Adrenal gland (tissue), 9 donors: ENCODE measurements at regions not wholly inside any gene's neighbourhood (a gene's known extent, or its start where the extent isn't known, plus 50 kb on each side); places are given as distances from the start of the nearest gene placed in this dataset.

ENCODE experiments used
- DNase-seq, 7 donors: peaks; one replicate each; pipeline ENCODE4 v3.0.0-alpha.2; 2019 to 2020
- H3K27ac ChIP-seq, 5 donors: fragments of 200-600 bp; sonication (generic) in 4 of 5; 1 replicate in 3 of 5; 2 replicates in 2 of 5; pipeline versions ENCODE4 v1.5.1 to v1.8.0; 2016 to 2020; ENCODE audit warnings: mild to moderate bottlenecking in 1 of 5
- H3K27me3 ChIP-seq: fragments of 200-600 bp; 2 replicates; pipeline ENCODE4 v1.8.0; 2021
- H3K36me3 ChIP-seq, 2 donors: fragments of 200-600 bp; replicated peaks in 1 of 2; 1 replicate in 1 of 2; 2 replicates in 1 of 2; pipeline versions ENCODE4 v1.5.1 to v1.8.0; 2018 to 2022
- H3K4me1 ChIP-seq, 2 donors: fragments of 200-600 bp; replicated peaks in 1 of 2; 1 replicate in 1 of 2; 2 replicates in 1 of 2; pipeline versions ENCODE4 v1.5.1 to v1.8.0; 2018 to 2021
- H3K4me3 ChIP-seq, 4 donors: fragments of 200-600 bp; sonication (generic) in 3 of 4; one replicate each; pipeline ENCODE4 v1.5.1; 2016 to 2018
- H3K9me3 ChIP-seq, 3 donors: fragments of 200-600 bp; sonication (generic) in 1 of 3; replicated peaks in 1 of 3; 1 replicate in 2 of 3; 2 replicates in 1 of 3; pipeline versions ENCODE4 v1.5.1 to v1.8.0; 2016 to 2021
- POLR2A ChIP-seq, 2 donors: fragments of 450-650 bp; IDR thresholded peaks; one replicate each; pipeline ENCODE4 v1.6.1; 2017; ENCODE audit warnings: antibody characterized with exemption in 2 of 2, mild to moderate bottlenecking in 2 of 2, moderate library complexity in 1 of 2
- WGBS, 4 donors: extraction: QIAGEN DNeasy Blood & Tissue Kit in 2 of 4; methylation state at CpG; one replicate each; pipeline versions ENCODE4 v1.1.5 to v1.1.7; 2013 to 2017; 5-methylcytosine and 5-hydroxymethylcytosine counted together
- intact Hi-C, 2 donors: fragments of 100-400 bp; cut with DNase I; formaldehyde crosslinking; loops; one replicate each; pipeline versions ENCODE4 v1.14.1 to v1.15.0; 2022 to 2023
- TF ChIP-seq, protein P1 (sequence below), 6 experiments: fragments of 450-650 bp in 4 of 6; fragments of 200-600 bp in 2 of 6; sonication (generic) in 1 of 6; IDR thresholded peaks; 1 replicate in 5 of 6; 2 replicates in 1 of 6; pipeline versions ENCODE4 v1.5.1 to v1.8.0; 2016 to 2021; ENCODE audit warnings: antibody characterized with exemption in 6 of 6, mild to moderate bottlenecking in 2 of 6, moderate library complexity in 1 of 6
- donor health status: healthy with polysubstance abuse.
- donor health status: Bipolar disorder and iron deficiency.
- donor health status: DM: yes; HTN: yes; CAD: no.
- donor health status: DM: no; HTN: no; CAD: no.
- donor health status: DM: no; HTN: no; CAD: no.

DNA sequence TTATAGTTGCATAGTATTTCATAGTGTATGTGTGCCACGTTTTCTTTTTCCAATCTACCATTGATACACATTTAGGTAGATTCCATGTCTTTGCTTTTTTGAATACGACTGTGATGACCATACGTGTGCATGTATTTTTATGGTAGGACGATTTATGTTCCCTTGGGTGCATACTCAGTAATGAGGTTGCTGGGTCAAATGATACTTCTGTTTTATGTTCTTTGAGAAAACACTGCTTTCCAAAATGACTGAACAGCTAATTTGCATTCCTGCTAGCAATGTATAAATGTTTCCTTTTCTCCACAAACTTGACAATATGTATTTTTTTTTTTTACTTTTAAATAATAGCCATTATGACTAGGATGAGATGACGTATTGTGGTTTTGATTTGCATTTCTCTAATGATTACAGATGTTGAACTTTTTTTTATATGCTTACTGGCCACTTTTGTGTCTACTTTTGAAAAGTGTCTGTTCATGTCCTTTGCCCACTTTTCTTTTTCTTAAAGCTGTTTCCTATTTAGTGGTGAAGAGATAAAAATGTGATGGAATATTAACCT, 969.5 kb upstream of the NDST4 start:
- H3K36me3 ChIP-seq: no peaks in the 10 kb centered on the region
- no peak for DNase-seq
- 64 to 75% (median 74%) methylated on average over 5 of the region's 5 CpGs for WGBS, 4 donors
- H3K27me3 ChIP-seq: no peaks in the 10 kb centered on the region
- H3K9me3 ChIP-seq: no peaks in the 10 kb centered on the region
- intact Hi-C loops: no loop called here
- TF ChIP-seq, protein P1, sequence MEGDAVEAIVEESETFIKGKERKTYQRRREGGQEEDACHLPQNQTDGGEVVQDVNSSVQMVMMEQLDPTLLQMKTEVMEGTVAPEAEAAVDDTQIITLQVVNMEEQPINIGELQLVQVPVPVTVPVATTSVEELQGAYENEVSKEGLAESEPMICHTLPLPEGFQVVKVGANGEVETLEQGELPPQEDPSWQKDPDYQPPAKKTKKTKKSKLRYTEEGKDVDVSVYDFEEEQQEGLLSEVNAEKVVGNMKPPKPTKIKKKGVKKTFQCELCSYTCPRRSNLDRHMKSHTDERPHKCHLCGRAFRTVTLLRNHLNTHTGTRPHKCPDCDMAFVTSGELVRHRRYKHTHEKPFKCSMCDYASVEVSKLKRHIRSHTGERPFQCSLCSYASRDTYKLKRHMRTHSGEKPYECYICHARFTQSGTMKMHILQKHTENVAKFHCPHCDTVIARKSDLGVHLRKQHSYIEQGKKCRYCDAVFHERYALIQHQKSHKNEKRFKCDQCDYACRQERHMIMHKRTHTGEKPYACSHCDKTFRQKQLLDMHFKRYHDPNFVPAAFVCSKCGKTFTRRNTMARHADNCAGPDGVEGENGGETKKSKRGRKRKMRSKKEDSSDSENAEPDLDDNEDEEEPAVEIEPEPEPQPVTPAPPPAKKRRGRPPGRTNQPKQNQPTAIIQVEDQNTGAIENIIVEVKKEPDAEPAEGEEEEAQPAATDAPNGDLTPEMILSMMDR (IDR thresholded peaks at IDR 0.05): no peak
- TF ChIP-seq POLR2A (IDR thresholded peaks at IDR 0.05): no peak
- no peak overlapping the region for H3K4me3 ChIP-seq
- H3K4me1 ChIP-seq: no peaks in the 10 kb centered on the region
- H3K27ac ChIP-seq: no peak overlapping the region

DNA sequence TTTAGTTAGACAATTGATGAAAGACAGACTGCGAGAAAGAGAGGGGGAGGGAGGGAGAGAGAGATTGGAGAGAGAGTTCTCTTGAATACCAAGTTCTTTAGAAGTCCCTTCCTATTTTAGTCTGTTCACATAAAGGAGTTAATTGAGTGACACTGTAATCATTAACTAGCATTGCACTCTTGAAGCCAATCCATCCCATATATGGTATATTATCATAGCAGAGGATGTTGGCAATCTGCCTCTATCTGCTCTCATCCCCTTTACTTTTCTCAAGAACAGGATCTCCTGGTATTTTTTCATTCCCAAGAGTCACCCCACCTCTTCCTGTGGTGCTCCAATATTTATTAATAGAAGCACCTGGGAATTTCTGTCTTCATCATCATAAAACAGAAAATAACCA, 959.6 kb upstream of the NDST4 start:
- H3K4me3 ChIP-seq: no peak overlapping the region
- TF ChIP-seq, protein P1 (IDR thresholded peaks at IDR 0.05): no peak
- TF ChIP-seq POLR2A (IDR thresholded peaks at IDR 0.05): no peak
- intact Hi-C loops: no loop called here
- H3K27ac ChIP-seq: no peak overlapping the region
- H3K27me3 ChIP-seq: no peaks in the 10 kb centered on the region
- no peaks in the 10 kb centered on the region for H3K4me1 ChIP-seq
- 74 to 95% (median 87%) methylated on average over 1 of the region's 1 CpG for WGBS, 4 donors
- H3K9me3 ChIP-seq: peaks cover 0 to 9% (median 0%) of the 10 kb centered on the region in 3 donors
- H3K36me3 ChIP-seq: no peaks in the 10 kb centered on the region
- no peak for DNase-seq

- DNase-seq: no peak
- Histone ChIP-seq H3K4me3 (no peak overlapping the region), H3K9me3 (peaks cover 0 to 9% (median 0%) of the 10 kb centered on the region in 3 donors), H3K27me3 (no peaks in the 10 kb centered on the region), H3K36me3 (no peaks in the 10 kb centered on the region), H3K27ac (no peak overlapping the region), H3K4me1 (no peaks in the 10 kb centered on the region)
- intact Hi-C loops: no loop called here
- no peak for TF ChIP-seq POLR2A (IDR thresholded peaks at IDR 0.05)
- TF ChIP-seq, protein P1 (IDR thresholded peaks at IDR 0.05): no peak
Observed at GRCh38 chr4:116070283-116070682, 956.9 kb upstream of the NDST4 start.

DNA sequence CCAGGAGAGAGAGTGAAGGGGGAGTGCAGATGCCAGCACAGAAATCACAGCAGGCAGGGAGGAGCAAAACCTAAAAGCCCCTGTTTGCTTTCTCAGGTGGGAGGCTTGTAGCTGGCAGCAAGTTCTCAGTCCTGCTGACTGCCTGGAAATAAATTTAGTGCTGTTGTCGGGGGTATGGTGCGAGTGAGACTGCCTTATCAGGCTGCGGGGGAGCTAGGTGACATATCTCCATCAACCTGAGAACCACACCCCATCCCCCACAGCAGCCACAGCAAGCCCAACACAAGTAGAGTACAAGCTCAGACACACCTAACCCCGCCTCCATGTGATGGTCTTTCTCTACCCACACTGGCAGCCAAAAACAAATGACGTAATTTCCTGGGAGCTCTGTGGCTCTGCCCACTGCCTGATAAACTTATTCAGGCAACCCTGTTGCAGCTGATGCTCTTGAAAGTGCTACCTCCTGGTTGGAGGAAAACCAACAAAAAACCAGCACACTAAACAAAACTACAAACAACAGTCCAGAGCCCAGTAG, 953.4 kb upstream of the NDST4 start:
- WGBS, 4 donors: 58 to 88% (median 69%) methylated on average over 3 to 5 of the region's 5 CpGs
- TF ChIP-seq, protein P1 (IDR thresholded peaks at IDR 0.05): no peak
- TF ChIP-seq POLR2A (IDR thresholded peaks at IDR 0.05): no peak
- H3K36me3 ChIP-seq: no peaks in the 10 kb centered on the region
- no peak overlapping the region for H3K4me3 ChIP-seq
- no peak for DNase-seq
- H3K9me3 ChIP-seq: no peaks in the 10 kb centered on the region
- intact Hi-C loops: no loop called here
- no peak overlapping the region for H3K27ac ChIP-seq
- H3K27me3 ChIP-seq: no peaks in the 10 kb centered on the region
- no peaks in the 10 kb centered on the region for H3K4me1 ChIP-seq
